GM12875 (cell line): ENCODE measurements at regions not wholly inside any gene's neighbourhood (a gene's known extent, or its start where the extent isn't known, plus 50 kb on each side); places are given as distances from the start of the nearest gene placed in this dataset.

Source experiments
- H3K4me3 ChIP-seq: one replicate; pipeline ENCODE4 v1.5.1; 2011; ENCODE audit warnings: low read depth, low read length, control low read depth
- CTCF ChIP-seq: IDR thresholded peaks from 2 replicates; pipeline ENCODE4 v1.5.1; 2011; ENCODE audit warnings: low read depth, mild to moderate bottlenecking, control low read depth, inconsistent platforms, low read length, moderate library complexity, borderline replicate concordance; ENCODE audit not compliant: insufficient read depth

GRCh38 chr3:154786724-154787123 is 293.4 kb upstream of the MME start:
- H3K4me3 ChIP-seq, result no peak overlapping the region
- TF ChIP-seq CTCF, result no peak

GRCh38 chr3:154783521-154783931 is 296.6 kb upstream of the MME start:
- TF ChIP-seq CTCF, result no peak
- H3K4me3 ChIP-seq, result no peak overlapping the region

GRCh38 chr3:154783061-154783460 is 297.1 kb upstream of the MME start:
- H3K4me3 ChIP-seq, result no peak overlapping the region
- TF ChIP-seq CTCF, result no peak

- TF ChIP-seq CTCF, result no peak
These were observed 298.0 kb upstream of the MME start for GRCh38 chr3:154782151-154782550.

GRCh38 chr3:154781595-154781994 is 298.5 kb upstream of the MME start:
- no peak for TF ChIP-seq CTCF
- no peak overlapping the region for H3K4me3 ChIP-seq

More at GRCh38 chr3:154782151-154782550, 298.0 kb upstream of the MME start:
- H3K4me3 ChIP-seq, result no peak overlapping the region

GRCh38 chr3:154780263-154780662 is 299.9 kb upstream of the MME start:
- H3K4me3 ChIP-seq, result no peak overlapping the region
- TF ChIP-seq CTCF, result no peak

GRCh38 chr3:154779571-154779970 is 300.5 kb upstream of the MME start:
- no peak overlapping the region for H3K4me3 ChIP-seq
- TF ChIP-seq CTCF, result no peak
